K562 (cell line): ENCODE measurements at regions not wholly inside any gene's neighbourhood (a gene's known extent, or its start where the extent isn't known, plus 50 kb on each side); places are given as distances from the start of the nearest gene placed in this dataset.

Source experiments
- ATAC-seq: fragments of 200-7000 bp; cut with Tn5 transposase; 3 replicates; pipeline ENCODE4 v1.9.1; 2020; ENCODE audit warnings: moderate library complexity
- BruUV-seq: library from RNA; stranded (reverse); fragments of 400-500 nt; replicated peaks from 2 replicates; lab custom pipeline; 2021; lab: Mats Ljungman, UMichigan
- CTCF ChIA-PET: fragments of 300-600 bp; formaldehyde crosslinking; extraction: SDS; loops from one replicate; lab custom pipeline; 2021; ENCODE audit warnings: low intra/inter-chr PET ratio; lab: Yijun Ruan, JAX
- POLR2A ChIA-PET: fragments of 300-600, 350-650 bp; sonication (Branson Sonifier 250); formaldehyde crosslinking; extraction: SDS; loops from one replicate; lab custom pipeline; 2021; ENCODE audit warnings: antibody characterized with exemption, inconsistent platforms; lab: Yijun Ruan, JAX
- DNase-seq, 4 experiments: peaks; one replicate each; pipeline versions ENCODE4 v3.0.0 to v3.0.0-alpha.2; 2011 to 2018; ENCODE audit warnings: low spot score in 3 of 4, mixed read lengths in 3 of 4; ENCODE audit errors: extremely low read depth in 1 of 4
- FAIRE-seq: peaks from 2 replicates; lab custom pipeline; 2011; peaks lifted over from hg19 to GRCh38; lab: Jason Lieb, UNC
- H2AFZ ChIP-seq: 2 replicates; pipeline ENCODE4 v1.6.0; 2011; ENCODE audit warnings: low read depth, low read length, control low read depth, inconsistent platforms
- H3K27ac ChIP-seq: fragments of 200-600 bp; 3 replicates; pipeline ENCODE4 v1.8.0; 2011; ENCODE audit warnings: low read depth, mild to moderate bottlenecking, control low read depth, inconsistent platforms, low read length, moderate library complexity, mixed read lengths; ENCODE audit errors: extremely low read depth
- H3K27me3 ChIP-seq, 2 experiments: fragments of 300-600 bp in 1 of 2; 2 replicates in 1 of 2; 3 replicates in 1 of 2; pipeline versions ENCODE4 v1.6.0 to v1.8.0; 2011; ENCODE audit warnings: inconsistent platforms in 2 of 2, low read length in 2 of 2, mild to moderate bottlenecking in 1 of 2, mixed read lengths in 1 of 2, moderate library complexity in 1 of 2; ENCODE audit not compliant: control insufficient read depth in 2 of 2, insufficient read depth in 2 of 2
- H3K36me3 ChIP-seq: fragments of 300-600 bp; 3 replicates; pipeline ENCODE4 v1.8.0; 2011; ENCODE audit warnings: mild to moderate bottlenecking, low read length, inconsistent platforms; ENCODE audit not compliant: control insufficient read depth, insufficient read depth
- H3K4me1 ChIP-seq, 2 experiments: fragments of 200-600 bp in 1 of 2; replicated peaks in 1 of 2; 2 replicates in 1 of 2; 3 replicates in 1 of 2; pipeline versions ENCODE4 v1.5.1 to v1.8.0; 2011; ENCODE audit warnings: inconsistent platforms in 2 of 2, low read length in 2 of 2, mild to moderate bottlenecking in 1 of 2, mixed read lengths in 1 of 2, moderate library complexity in 1 of 2; ENCODE audit not compliant: control insufficient read depth in 2 of 2, insufficient read depth in 2 of 2
- H3K4me2 ChIP-seq: 2 replicates; pipeline ENCODE4 v1.6.1; 2011; ENCODE audit warnings: low read length, control low read depth, inconsistent platforms, mixed read lengths; ENCODE audit not compliant: insufficient read depth
- H3K4me3 ChIP-seq: fragments of 200-600 bp; sonication (generic), shearing (Covaris generic); 2 replicates; pipeline ENCODE4 v1.5.1; 2016; ENCODE audit warnings: control low read depth, inconsistent platforms
- H3K79me2 ChIP-seq: fragments of 200-600 bp; 3 replicates; pipeline ENCODE4 v1.8.0; 2011; ENCODE audit warnings: low read length, inconsistent platforms; ENCODE audit not compliant: control insufficient read depth, insufficient read depth
- H3K9ac ChIP-seq, 2 experiments: 2 replicates each; pipeline versions ENCODE4 v1.6.0 to v1.6.1; 2011; ENCODE audit warnings: low read depth in 2 of 2, low read length in 2 of 2, control low read depth in 1 of 2, inconsistent platforms in 1 of 2, mild to moderate bottlenecking in 1 of 2, mixed read lengths in 1 of 2; ENCODE audit not compliant: insufficient read depth in 1 of 2
- H3K9me1 ChIP-seq: one replicate; pipeline ENCODE4 v1.6.0; 2011; ENCODE audit warnings: inconsistent platforms, mild to moderate bottlenecking, low read length, moderate library complexity; ENCODE audit not compliant: control insufficient read depth, insufficient read depth
- H3K9me3 ChIP-seq: replicated peaks from 2 replicates; pipeline ENCODE4 v1.5.1; 2011; ENCODE audit warnings: low read depth, low read length, inconsistent platforms; ENCODE audit not compliant: control insufficient read depth, insufficient read depth
- H4K20me1 ChIP-seq: replicated peaks from 2 replicates; pipeline ENCODE4 v1.6.1; 2011; ENCODE audit warnings: low read length, inconsistent platforms, mixed read lengths; ENCODE audit not compliant: control insufficient read depth, insufficient read depth
- CBX1 ChIP-seq: sonication (generic); IDR thresholded peaks from 2 replicates; pipeline ENCODE4 v1.6.1; 2016; ENCODE audit warnings: antibody characterized with exemption, low read depth, mild to moderate bottlenecking
- IRF2 ChIP-seq: sonication (generic); formaldehyde crosslinking; IDR thresholded peaks from 2 replicates; pipeline ENCODE4 v1.8.1; 2022; ENCODE audit warnings: mild to moderate bottlenecking, missing genetic modification reagents
- KAT2B ChIP-seq: IDR thresholded peaks from one replicate; pipeline ENCODE4 v1.6.1; 2012; ENCODE audit warnings: low read depth, mild to moderate bottlenecking, control low read depth, inconsistent platforms, low read length, moderate library complexity
- MBD2 ChIP-seq: sonication (generic); IDR thresholded peaks from 2 replicates; pipeline ENCODE4 v1.6.1; 2016; ENCODE audit warnings: low read depth, borderline replicate concordance
- ZNF263 ChIP-seq: sonication (generic); formaldehyde crosslinking; IDR thresholded peaks from 2 replicates; pipeline ENCODE4 v1.8.0; 2022; ENCODE audit warnings: mild to moderate bottlenecking, missing genetic modification reagents, borderline replicate concordance
- ZNF695 ChIP-seq: fragments of 450-650 bp; formaldehyde crosslinking; IDR thresholded peaks from 2 replicates; pipeline ENCODE4 v1.4.0; 2020; ENCODE audit warnings: mild to moderate bottlenecking, moderate library complexity
- WGBS: fragments of 100-300 bp; shearing (Covaris generic); methylation state at CpG from one replicate; pipeline ENCODE4 v1.1.6; 2016; ENCODE audit warnings: low coverage, mixed read lengths; ENCODE audit not compliant: insufficient coverage; ENCODE audit errors: missing lambda C conversion rate; 5-methylcytosine and 5-hydroxymethylcytosine counted together
- in situ Hi-C: fragments of 300-500 bp; cut with MboI; formaldehyde crosslinking; loops from 4 replicates; pipeline ENCODE4 v1.15.0; 2018; ENCODE audit warnings: inconsistent platforms, mixed read lengths
- intact Hi-C: fragments of 100-400 bp; cut with micrococcal nuclease; formaldehyde crosslinking; loops from 2 replicates; pipeline ENCODE4 v1.14.2; 2022
- TF ChIP-seq, protein P1 (sequence below): sonication (generic); formaldehyde crosslinking; IDR thresholded peaks from 2 replicates; pipeline ENCODE4 v1.8.0; 2022; ENCODE audit warnings: mild to moderate bottlenecking, missing genetic modification reagents
- TF ChIP-seq, protein P2 (sequence below): sonication (generic); formaldehyde crosslinking; IDR thresholded peaks from 2 replicates; pipeline ENCODE4 v1.8.0; 2022; ENCODE audit warnings: missing genetic modification reagents, mild to moderate bottlenecking, borderline replicate concordance
- TF ChIP-seq, protein P3 (sequence below): sonication (generic); formaldehyde crosslinking; IDR thresholded peaks from 2 replicates; pipeline ENCODE4 v1.8.0; 2022; ENCODE audit warnings: mild to moderate bottlenecking, missing genetic modification reagents, borderline replicate concordance

DNA sequence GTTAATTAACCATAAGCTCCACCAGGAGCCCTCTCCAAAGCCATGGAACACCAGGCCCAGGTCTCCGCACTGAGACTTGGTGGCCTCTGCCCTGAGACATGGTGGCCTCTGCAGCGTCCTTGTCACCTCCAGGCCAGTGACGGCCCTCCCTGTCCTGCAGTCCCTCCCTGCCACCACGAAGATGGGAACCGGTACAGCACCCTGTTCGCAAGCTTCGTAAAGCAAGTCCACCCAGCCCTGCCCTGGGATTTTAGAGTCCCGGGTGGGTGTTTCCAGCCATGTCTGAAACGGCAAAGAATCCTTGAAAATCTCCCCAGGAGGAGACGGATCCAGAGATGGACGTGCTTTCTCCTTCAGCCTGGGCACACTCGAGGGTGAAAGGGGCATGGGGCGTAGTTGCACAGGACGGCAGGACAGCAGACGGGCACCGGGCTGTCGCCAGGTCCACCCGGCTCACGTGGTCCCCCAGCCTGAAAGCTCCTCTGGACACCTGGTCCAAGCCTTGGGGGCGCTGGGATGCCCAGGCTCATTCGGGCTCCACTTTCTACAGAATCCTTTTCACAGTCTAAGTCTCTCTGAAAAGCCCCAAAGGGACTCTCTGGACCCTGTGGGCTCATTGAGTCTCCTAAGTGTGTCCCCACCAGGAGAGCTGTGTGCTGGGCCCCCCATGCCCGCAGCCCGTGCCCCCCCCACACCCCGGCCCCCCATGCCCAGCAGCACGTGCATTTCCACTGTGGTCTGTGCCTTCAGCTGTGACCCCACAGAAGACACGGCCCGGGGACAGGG, 456.2 kb downstream of the BRD1 start:
- DNase-seq (no peak), FAIRE-seq (no peak), ATAC-seq (no peak)
- H3K9me1 ChIP-seq, result no peaks in the 10 kb centered on the region
- H3K79me2 ChIP-seq, result no peaks in the 10 kb centered on the region
- peaks cover 2 to 57% of the 10 kb centered on the region in 2 experiments; a peak in 3 of 5 replicates for H3K27me3 ChIP-seq
- no peak overlapping the region for H3K4me2 ChIP-seq
- WGBS, result 23% methylated on average over 12 of the region's 27 CpGs
- H3K36me3 ChIP-seq, result no peaks in the 10 kb centered on the region
- H4K20me1 ChIP-seq, result no peaks in the 10 kb centered on the region
- H3K9me3 ChIP-seq, result no peaks in the 10 kb centered on the region
- no TSS peak for BruUV-seq
- H2AFZ ChIP-seq, result no peak overlapping the region
- no peak overlapping the region for H3K27ac ChIP-seq
- ChIA-PET POLR2A (interaction anchor here (0.7 kb wide), 1 partner anchor 36 kb away, joined by 4 read pairs; no protein-coding TSS in a partner anchor), CTCF (no interaction called here)
- TF ChIP-seq KAT2B (no peak), IRF2 (CRISPR knock-in tag) (no peak), ZNF695 (CRISPR knock-in tag) (no peak), ZNF263 (CRISPR knock-in tag) (no peak), MBD2 (no peak), CBX1 (no peak)
- TF ChIP-seq, protein P1, sequence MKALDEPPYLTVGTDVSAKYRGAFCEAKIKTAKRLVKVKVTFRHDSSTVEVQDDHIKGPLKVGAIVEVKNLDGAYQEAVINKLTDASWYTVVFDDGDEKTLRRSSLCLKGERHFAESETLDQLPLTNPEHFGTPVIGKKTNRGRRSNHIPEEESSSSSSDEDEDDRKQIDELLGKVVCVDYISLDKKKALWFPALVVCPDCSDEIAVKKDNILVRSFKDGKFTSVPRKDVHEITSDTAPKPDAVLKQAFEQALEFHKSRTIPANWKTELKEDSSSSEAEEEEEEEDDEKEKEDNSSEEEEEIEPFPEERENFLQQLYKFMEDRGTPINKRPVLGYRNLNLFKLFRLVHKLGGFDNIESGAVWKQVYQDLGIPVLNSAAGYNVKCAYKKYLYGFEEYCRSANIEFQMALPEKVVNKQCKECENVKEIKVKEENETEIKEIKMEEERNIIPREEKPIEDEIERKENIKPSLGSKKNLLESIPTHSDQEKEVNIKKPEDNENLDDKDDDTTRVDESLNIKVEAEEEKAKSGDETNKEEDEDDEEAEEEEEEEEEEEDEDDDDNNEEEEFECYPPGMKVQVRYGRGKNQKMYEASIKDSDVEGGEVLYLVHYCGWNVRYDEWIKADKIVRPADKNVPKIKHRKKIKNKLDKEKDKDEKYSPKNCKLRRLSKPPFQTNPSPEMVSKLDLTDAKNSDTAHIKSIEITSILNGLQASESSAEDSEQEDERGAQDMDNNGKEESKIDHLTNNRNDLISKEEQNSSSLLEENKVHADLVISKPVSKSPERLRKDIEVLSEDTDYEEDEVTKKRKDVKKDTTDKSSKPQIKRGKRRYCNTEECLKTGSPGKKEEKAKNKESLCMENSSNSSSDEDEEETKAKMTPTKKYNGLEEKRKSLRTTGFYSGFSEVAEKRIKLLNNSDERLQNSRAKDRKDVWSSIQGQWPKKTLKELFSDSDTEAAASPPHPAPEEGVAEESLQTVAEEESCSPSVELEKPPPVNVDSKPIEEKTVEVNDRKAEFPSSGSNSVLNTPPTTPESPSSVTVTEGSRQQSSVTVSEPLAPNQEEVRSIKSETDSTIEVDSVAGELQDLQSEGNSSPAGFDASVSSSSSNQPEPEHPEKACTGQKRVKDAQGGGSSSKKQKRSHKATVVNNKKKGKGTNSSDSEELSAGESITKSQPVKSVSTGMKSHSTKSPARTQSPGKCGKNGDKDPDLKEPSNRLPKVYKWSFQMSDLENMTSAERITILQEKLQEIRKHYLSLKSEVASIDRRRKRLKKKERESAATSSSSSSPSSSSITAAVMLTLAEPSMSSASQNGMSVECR (CRISPR knock-in tag), result no peak
- TF ChIP-seq, protein P2, sequence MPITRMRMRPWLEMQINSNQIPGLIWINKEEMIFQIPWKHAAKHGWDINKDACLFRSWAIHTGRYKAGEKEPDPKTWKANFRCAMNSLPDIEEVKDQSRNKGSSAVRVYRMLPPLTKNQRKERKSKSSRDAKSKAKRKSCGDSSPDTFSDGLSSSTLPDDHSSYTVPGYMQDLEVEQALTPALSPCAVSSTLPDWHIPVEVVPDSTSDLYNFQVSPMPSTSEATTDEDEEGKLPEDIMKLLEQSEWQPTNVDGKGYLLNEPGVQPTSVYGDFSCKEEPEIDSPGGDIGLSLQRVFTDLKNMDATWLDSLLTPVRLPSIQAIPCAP (CRISPR knock-in tag), result no peak
- TF ChIP-seq, protein P3, sequence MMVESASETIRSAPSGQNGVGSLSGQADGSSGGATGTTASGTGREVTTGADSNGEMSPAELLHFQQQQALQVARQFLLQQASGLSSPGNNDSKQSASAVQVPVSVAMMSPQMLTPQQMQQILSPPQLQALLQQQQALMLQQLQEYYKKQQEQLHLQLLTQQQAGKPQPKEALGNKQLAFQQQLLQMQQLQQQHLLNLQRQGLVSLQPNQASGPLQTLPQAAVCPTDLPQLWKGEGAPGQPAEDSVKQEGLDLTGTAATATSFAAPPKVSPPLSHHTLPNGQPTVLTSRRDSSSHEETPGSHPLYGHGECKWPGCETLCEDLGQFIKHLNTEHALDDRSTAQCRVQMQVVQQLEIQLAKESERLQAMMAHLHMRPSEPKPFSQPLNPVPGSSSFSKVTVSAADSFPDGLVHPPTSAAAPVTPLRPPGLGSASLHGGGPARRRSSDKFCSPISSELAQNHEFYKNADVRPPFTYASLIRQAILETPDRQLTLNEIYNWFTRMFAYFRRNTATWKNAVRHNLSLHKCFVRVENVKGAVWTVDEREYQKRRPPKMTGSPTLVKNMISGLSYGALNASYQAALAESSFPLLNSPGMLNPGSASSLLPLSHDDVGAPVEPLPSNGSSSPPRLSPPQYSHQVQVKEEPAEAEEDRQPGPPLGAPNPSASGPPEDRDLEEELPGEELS (CRISPR knock-in tag), result no peak
- TF ChIP-seq, all 486 proteins: peak for 0
- Histone ChIP-seq H3K9ac (no peak overlapping the region), H3K4me1 (peaks cover 0 to 25% of the 10 kb centered on the region in 2 experiments; a peak in 2 of 5 replicates), H3K4me3 (no peak overlapping the region)
- in situ Hi-C loops, result no loop called here
- intact Hi-C loops, result no loop called here
